GM12891 (cell line): ENCODE measurements at regions not wholly inside any gene's neighbourhood (a gene's known extent, or its start where the extent isn't known, plus 50 kb on each side); places are given as distances from the start of the nearest gene placed in this dataset.
"Not testable (repeated sequence)": the region's sequence is repeated elsewhere in the genome, so short reads cannot be mapped to it uniquely, and the experiment has no call there.

ENCODE experiments used
- DNase-seq: peaks from one replicate; pipeline ENCODE4 v3.0.0; 2011; ENCODE audit warnings: low spot score; ENCODE audit not compliant: insufficient read length
- FAIRE-seq: peaks from 2 replicates; lab custom pipeline; 2011; peaks lifted over from hg19 to GRCh38; lab: Jason Lieb, UNC
- PAX5 ChIP-seq: IDR thresholded peaks from 2 replicates; pipeline ENCODE4 v1.6.1; 2011; ENCODE audit warnings: low read length, moderate library complexity, mild to moderate bottlenecking; ENCODE audit not compliant: insufficient read depth, severe bottlenecking
- POLR2A ChIP-seq: IDR thresholded peaks from 2 replicates; pipeline ENCODE4 v1.6.1; 2011; ENCODE audit warnings: low read depth, low read length, control low read depth
- POLR2AphosphoS5 ChIP-seq: IDR thresholded peaks from 2 replicates; pipeline ENCODE4 v1.6.1; 2011; ENCODE audit warnings: low read depth, low read length, control low read depth
- POU2F2 ChIP-seq: IDR thresholded peaks from 2 replicates; pipeline ENCODE4 v1.6.1; 2011; ENCODE audit warnings: low read depth, mild to moderate bottlenecking, control low read depth, low read length, moderate library complexity
- SPI1 ChIP-seq: IDR thresholded peaks from 2 replicates; pipeline ENCODE4 v1.6.1; 2011; ENCODE audit warnings: low read depth, low read length, control low read depth
- TAF1 ChIP-seq: IDR thresholded peaks from 2 replicates; pipeline ENCODE4 v1.6.1; 2011; ENCODE audit warnings: low read depth, low read length, control low read depth

DNA sequence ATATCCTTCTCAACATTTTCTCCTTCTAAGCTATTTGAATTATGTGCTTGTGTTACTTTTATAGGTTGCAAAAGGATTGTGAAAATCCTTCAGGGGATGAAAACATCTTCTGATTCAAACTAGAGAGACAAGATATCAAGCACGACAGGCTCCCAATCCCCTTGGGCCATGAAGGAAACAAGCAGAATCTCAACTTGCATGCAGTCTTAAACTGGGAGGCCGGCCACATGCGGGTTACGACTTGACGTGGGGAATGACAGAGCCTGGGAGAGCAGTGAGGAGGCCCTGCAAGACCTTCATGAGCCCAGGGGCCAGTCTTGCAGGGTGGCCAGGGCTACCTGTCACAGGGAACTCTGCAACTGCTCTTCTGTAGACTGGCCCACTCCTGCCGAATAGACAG is 94.4 kb downstream of the SCN11A start:
- FAIRE-seq = no peak
- no peak for DNase-seq
- TF ChIP-seq SPI1 = no peak

DNA sequence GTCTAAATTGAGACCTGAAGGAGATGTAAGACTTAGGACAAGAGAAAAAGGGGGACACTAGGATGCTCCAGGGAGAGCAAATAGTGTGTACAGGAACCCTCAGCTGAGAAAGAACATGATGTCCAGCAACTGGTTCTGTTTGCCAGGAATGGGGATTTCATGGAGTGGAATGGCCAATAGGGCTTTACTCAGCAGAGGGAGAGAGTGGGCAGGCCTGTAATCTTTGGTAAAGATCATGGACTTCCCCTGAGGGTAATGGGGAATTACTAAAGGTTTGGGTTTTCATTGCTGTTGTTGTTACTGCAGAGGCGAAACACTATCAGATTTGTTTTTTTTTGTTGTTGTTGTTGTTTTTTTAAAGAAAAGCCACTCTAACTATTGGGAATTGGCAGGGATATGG is 99.0 kb downstream of the SCN11A start:
- no peak for TF ChIP-seq TAF1
- no peak for TF ChIP-seq SPI1
- no peak for TF ChIP-seq POLR2AphosphoS5
- TF ChIP-seq PAX5 = no peak
- TF ChIP-seq POLR2A = no peak
- TF ChIP-seq POU2F2 = no peak
- no peak for FAIRE-seq
- DNase-seq = no peak

DNA sequence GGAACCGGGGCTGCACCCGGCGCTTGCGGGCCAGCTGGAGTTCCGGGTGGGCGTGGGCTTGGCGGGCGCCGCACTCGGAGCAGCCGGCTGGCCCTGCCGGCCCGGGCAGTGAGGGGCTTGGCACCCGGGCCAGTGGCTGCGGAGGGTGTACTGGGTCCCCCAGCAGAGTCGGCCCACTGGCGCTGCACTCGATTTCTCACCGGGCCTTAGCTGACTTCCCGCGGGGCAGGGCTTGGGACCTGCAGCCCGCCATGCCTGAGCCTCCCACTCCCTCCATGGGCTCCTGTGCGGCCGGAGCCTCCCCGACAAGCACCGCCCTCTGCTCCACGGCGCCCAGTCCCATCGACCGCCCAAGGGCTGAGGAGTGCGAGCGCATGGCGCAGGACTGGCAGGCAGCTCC is 100.6 kb downstream of the SCN11A start:
- DNase-seq, FAIRE-seq: not testable (repeated sequence)

DNA sequence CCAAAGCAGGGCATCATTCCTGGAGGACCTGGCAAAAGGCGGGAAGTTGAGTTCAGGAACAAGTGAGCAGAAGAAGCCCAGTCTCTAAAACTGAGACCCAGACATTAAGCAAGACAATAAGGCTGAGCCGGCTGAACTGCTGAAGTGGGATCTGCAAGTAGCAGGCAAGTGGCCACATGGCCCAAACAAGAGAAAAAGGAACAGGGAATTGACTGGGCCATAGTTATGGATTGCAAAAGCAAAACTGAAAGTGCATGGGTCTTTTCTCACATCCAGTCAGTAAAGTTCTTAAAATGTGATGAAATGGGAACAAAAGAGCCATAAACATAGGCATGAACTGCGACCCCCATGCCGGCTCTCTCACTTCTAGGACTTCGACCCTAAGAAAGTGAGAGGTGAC is 101.2 kb downstream of the SCN11A start:
- TF ChIP-seq POLR2AphosphoS5 (no peak), POU2F2 (no peak), TAF1 (no peak), POLR2A (no peak), SPI1 (no peak), PAX5 (no peak)
- no peak for FAIRE-seq
- DNase-seq = no peak

DNA sequence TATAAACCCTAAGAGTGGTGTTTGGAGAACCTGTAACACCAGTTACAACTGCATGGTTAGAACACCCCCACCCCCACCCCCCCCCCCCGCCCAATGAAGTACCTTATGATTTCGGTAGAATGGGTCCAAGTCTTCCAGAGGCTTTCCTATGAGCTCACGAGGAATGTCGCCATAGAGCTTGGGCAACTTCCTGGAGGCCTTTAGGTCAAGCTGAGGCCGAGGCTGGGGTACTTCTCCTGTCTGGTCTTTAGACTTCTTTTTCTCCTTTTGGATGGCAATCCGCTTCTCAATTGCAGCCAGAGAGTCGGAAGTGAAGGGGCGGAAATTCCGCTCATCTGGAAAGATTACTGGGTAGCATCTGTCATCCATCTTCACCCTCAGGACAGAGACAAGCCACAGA is 101.8 kb downstream of the SCN11A start:
- no peak for DNase-seq
- TF ChIP-seq SPI1 = no peak
- TF ChIP-seq POLR2AphosphoS5 = no peak
- FAIRE-seq = no peak

DNA sequence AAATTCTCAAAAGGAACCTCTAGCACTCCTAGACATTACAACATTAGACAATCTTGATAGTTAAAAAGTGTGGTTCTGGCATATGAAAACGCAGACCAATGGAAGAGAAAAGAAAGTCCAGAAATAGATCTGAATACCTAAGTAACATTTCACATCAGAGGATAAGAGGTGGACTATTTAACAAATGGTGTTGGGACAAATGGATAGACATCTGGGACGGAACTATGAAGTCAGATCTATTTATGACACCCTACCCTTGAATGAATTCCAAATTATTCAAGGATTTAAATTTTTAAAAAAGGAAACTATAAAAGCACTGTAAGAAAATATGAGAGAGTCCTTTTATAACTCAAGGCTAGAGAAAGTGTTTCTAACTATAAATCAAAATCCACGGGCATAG is 111.3 kb downstream of the SCN11A start:
- no peak for DNase-seq
- TF ChIP-seq POLR2AphosphoS5 = no peak
- TF ChIP-seq SPI1 = no peak
- no peak for TF ChIP-seq PAX5
- TF ChIP-seq POLR2A = no peak
- TF ChIP-seq POU2F2 = no peak
- no peak for TF ChIP-seq TAF1
- FAIRE-seq = no peak

DNA sequence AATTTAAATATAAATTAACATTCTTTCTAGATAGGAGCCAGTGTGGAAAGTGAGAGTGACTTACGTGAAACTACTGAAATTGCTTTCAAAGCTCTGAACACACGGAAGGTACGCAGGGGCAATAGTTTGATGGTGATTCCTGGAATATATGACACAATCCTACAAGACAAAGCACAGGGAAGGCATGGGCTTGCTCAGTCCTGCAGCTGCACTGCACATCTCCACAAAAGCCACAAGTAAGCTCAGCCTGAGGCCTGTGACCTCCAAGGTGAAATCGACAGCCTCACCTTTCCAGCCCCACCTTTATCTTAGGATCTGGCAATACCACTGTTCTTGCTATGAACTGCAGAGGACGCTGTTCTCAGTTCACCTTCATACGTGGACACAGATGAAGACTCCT is 109.3 kb upstream of the SCN10A start:
- DNase-seq (no peak), FAIRE-seq (no peak)
- no peak for TF ChIP-seq POU2F2
- TF ChIP-seq POLR2A = no peak
- no peak for TF ChIP-seq SPI1
- TF ChIP-seq POLR2AphosphoS5 = no peak
- TF ChIP-seq TAF1 = no peak
- TF ChIP-seq PAX5 = no peak

DNA sequence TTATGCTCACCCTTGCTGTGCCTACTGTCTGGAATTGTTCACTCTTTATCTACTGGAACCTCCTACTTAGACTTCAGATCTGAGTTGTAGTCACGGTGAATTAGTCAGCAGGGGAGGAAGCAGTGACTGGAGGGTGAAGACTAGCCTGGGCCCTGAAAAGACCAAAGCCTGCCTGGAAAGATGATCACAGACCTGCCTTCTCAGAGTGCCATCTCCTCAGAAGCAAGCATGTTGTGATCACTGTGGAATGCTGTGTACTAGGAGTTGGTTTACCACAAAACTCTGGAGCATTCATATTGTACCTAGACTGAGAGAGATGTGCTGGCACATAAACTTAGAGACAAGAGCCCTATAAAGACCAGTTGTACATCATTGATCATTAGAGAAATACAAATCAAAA is 100.7 kb upstream of the SCN10A start:
- DNase-seq (no peak), FAIRE-seq (no peak)
- no peak for TF ChIP-seq POLR2AphosphoS5
- TF ChIP-seq SPI1 = no peak

DNA sequence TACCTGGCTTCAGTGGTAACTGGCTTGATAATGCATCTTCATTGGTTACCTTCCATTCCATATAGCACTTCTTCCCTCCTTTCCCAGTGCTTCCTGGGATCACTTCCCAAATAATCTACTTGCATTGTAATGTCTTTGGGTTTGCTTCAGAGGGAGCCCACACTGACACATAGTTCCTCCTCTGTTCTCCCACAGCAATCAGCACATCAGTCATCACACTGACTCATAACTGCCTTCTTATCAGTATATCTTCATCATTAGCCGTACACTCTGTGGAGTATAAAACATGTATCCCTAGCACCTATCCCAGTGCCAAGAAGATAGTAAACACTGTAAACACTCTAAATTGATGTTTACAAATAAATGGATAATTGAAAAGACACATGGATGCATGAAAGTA is 91.4 kb upstream of the SCN10A start:
- DNase-seq (no peak), FAIRE-seq (no peak)
- TF ChIP-seq PAX5 = no peak
- no peak for TF ChIP-seq TAF1
- TF ChIP-seq POLR2AphosphoS5 = no peak
- no peak for TF ChIP-seq POU2F2
- TF ChIP-seq POLR2A = no peak
- TF ChIP-seq SPI1 = no peak

DNA sequence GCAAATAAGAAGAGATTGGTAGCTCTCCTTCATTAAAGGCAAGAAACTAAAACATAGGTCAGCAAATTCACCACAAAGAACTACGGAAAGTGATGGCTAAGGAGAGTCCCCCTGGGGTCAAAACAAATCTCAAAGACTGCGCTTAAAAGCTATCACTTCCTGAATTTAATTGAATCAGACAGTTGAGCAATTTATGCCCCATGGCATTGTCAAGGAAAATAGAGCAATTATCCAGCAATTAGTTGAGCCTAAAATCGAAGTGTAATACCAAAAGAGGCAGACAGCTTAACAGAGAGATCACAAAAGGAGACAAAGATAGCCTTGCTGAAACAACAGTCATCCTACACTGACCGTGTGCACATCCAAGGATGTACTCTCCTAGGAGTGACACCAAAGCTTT is 74.4 kb upstream of the SCN10A start:
- TF ChIP-seq PAX5 = no peak
- TF ChIP-seq TAF1 = no peak
- no peak for TF ChIP-seq POU2F2
- no peak for TF ChIP-seq SPI1
- no peak for TF ChIP-seq POLR2AphosphoS5
- no peak for TF ChIP-seq POLR2A
- DNase-seq (no peak), FAIRE-seq (no peak)

DNA sequence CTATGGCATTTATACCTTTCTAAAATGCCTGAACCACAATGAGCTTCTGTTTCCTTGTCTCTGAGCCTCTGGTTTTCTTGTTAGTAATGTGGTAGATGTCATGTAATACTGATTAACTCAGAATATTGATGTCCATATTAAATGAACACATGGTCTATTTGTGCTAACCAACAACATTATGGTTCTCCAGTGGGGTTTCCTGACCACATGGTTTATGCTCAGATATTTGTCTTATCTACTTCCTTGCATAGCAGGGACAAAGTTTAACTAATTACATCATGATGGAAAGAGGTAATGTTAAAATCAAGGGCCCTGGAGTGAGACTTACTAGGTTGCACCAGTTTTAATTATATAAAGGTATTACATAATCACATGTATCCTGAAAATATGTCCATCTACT is 62.6 kb upstream of the SCN10A start:
- no peak for FAIRE-seq
- TF ChIP-seq TAF1 (no peak), PAX5 (no peak), POLR2A (no peak), POLR2AphosphoS5 (no peak), POU2F2 (no peak), SPI1 (no peak)
- DNase-seq = no peak
